PC-3 (cell line): ENCODE measurements at regions not wholly inside any gene's neighbourhood (a gene's known extent, or its start where the extent isn't known, plus 50 kb on each side); places are given as distances from the start of the nearest gene placed in this dataset.

Experiments
- ATAC-seq: fragments of 200-7000 bp; cut with Tn5 transposase; 2 replicates; pipeline ENCODE4 v1.9.1; 2020; ENCODE audit warnings: mild to moderate bottlenecking, moderate library complexity
- BruUV-seq: library from RNA; stranded (reverse); fragments of 400-500 nt; replicated peaks from 2 replicates; lab custom pipeline; 2021; lab: Mats Ljungman, UMichigan
- CTCF ChIA-PET: fragments of 300-600 bp; sonication (Branson Sonifier 250); formaldehyde crosslinking; loops from one replicate; lab custom pipeline; 2022; ENCODE audit warnings: antibody characterized with exemption; lab: Charles Lee
- POLR2A ChIA-PET: fragments of 300-600 bp; sonication (Branson Sonifier 250); formaldehyde crosslinking; loops from one replicate; lab custom pipeline; 2022; ENCODE audit warnings: antibody characterized with exemption; ENCODE audit not compliant: unreplicated experiment; lab: Charles Lee
- DNase-seq: peaks from one replicate; pipeline ENCODE4 v3.0.0-alpha.2; 2015
- H2AFZ ChIP-seq: fragments of 300-600 bp; sonication (generic); 2 replicates; pipeline ENCODE4 v1.6.0; 2016; ENCODE audit warnings: antibody characterized with exemption, low read length
- H3F3A ChIP-seq: fragments of 300-600 bp; sonication (generic); one replicate; pipeline ENCODE4 v1.6.0; 2017; ENCODE audit warnings: antibody characterized with exemption, low read length, control low read depth, mild to moderate bottlenecking; ENCODE audit not compliant: unreplicated experiment
- H3K27ac ChIP-seq: fragments of 300-600 bp; sonication (generic); 2 replicates; pipeline ENCODE4 v1.5.1; 2016; ENCODE audit warnings: mild to moderate bottlenecking, low read length
- H3K27me3 ChIP-seq: fragments of 300-600 bp; sonication (generic); 2 replicates; pipeline ENCODE4 v1.6.1; 2016; ENCODE audit warnings: low read length, mixed read lengths
- H3K36me3 ChIP-seq: fragments of 300-600 bp; sonication (generic); 2 replicates; pipeline ENCODE4 v1.6.1; 2016; ENCODE audit warnings: low read depth, mixed run types, low read length, mixed read lengths
- H3K4me1 ChIP-seq: fragments of 300-600 bp; sonication (generic); 2 replicates; pipeline ENCODE4 v1.5.1; 2016; ENCODE audit warnings: low read length; ENCODE audit not compliant: insufficient read depth
- H3K4me2 ChIP-seq: fragments of 300-600 bp; sonication (generic); 2 replicates; pipeline ENCODE4 v1.6.0; 2016; ENCODE audit warnings: low read length
- H3K4me3 ChIP-seq: fragments of 300-600 bp; sonication (generic); 2 replicates; pipeline ENCODE4 v1.5.1; 2016; ENCODE audit warnings: mild to moderate bottlenecking, low read length, mixed read lengths
- H3K79me2 ChIP-seq: fragments of 300-600 bp; sonication (generic); 2 replicates; pipeline ENCODE4 v1.6.1; 2017; ENCODE audit warnings: low read length, mixed read lengths
- H3K9ac ChIP-seq: fragments of 300-600 bp; sonication (generic); 2 replicates; pipeline ENCODE4 v1.6.0; 2016; ENCODE audit warnings: mild to moderate bottlenecking, low read length
- H3K9me2 ChIP-seq: fragments of 300-600 bp; sonication (generic); replicated peaks from 2 replicates; pipeline ENCODE4 v1.6.1; 2016; ENCODE audit warnings: mixed run types, low read length, mixed read lengths
- H3K9me3 ChIP-seq: fragments of 300-600 bp; sonication (generic); 2 replicates; pipeline ENCODE4 v1.6.1; 2016; ENCODE audit warnings: low read length, mixed read lengths
- H4K20me1 ChIP-seq: fragments of 300-600 bp; sonication (generic); 2 replicates; pipeline ENCODE4 v1.6.1; 2016; ENCODE audit warnings: low read length, mixed read lengths
- EZH2 ChIP-seq: fragments of 300-600 bp; sonication (generic); IDR thresholded peaks from one replicate; pipeline ENCODE4 v1.6.1; 2017; ENCODE audit warnings: antibody characterized with exemption, mild to moderate bottlenecking, low read length; ENCODE audit not compliant: unreplicated experiment
- EZH2phosphoT487 ChIP-seq: fragments of 300-600 bp; sonication (generic); IDR thresholded peaks from 2 replicates; pipeline ENCODE4 v1.6.1; 2018; ENCODE audit warnings: mild to moderate bottlenecking, antibody characterized with exemption, low read length, borderline replicate concordance
- intact Hi-C: fragments of 100-400 bp; cut with micrococcal nuclease; formaldehyde crosslinking; loops from 2 replicates; pipeline ENCODE4 v1.9.0; 2023
- TF ChIP-seq, protein P1 (sequence below): fragments of 300-600 bp; sonication (generic); conservative IDR thresholded peaks from 2 replicates; pipeline ENCODE4 v1.5.1; 2017; ENCODE audit warnings: antibody characterized with exemption, low read depth, mild to moderate bottlenecking, low read length

DNA sequence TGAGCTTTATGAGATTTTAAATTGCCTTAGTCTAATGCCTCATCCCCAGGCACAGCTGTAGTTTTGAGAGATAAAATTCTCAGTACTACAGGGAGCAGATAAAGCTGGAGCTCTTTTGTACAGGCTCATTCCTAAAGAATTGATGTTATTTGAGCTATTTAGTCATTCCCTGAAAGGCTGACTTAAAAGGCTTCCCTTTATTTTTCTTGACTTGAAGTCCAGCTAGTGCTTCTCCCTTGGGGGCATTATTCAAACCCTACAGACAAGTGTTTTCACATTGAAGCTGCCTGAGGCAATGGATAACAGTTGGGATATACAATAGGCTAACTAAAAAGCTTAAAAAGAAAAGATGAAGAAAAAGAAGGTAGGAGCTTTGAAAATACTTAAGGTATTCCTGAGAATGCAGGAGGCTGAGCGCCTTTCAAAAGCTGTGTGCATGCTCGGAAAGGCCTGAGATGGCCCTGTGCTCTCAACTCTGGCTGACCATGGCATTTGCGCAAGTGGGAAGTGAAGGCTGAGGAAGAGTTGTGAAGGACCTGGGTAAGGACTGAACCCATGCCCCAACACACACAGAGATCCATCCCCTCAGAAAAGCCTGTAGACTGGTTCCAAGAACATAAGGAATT is 315.1 kb downstream of the SMOC2 start:
- ChIA-PET CTCF (no interaction called here), POLR2A (no interaction called here)

DNA sequence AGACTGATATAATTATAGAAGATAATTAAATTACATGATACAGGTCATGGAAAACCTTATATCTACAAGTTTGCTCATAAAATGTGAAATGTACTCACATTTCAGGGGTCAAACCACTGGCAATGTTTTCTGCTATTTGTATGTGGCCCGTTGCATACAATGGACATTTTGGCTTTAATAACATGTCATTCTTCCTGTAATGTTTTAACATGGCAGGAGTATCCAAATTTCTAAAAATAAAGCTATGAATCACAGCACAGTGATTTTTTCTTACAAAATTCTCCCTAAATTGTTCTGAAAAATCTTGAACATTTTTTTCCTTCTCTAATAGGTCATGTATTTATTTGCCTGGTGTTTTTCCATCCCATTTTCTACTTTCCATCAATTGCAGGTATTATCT is 305.7 kb downstream of the SMOC2 start:
- intact Hi-C loops = no loop called here
- TF ChIP-seq EZH2 (no peak), EZH2phosphoT487 (no peak)
- TF ChIP-seq, protein P1, sequence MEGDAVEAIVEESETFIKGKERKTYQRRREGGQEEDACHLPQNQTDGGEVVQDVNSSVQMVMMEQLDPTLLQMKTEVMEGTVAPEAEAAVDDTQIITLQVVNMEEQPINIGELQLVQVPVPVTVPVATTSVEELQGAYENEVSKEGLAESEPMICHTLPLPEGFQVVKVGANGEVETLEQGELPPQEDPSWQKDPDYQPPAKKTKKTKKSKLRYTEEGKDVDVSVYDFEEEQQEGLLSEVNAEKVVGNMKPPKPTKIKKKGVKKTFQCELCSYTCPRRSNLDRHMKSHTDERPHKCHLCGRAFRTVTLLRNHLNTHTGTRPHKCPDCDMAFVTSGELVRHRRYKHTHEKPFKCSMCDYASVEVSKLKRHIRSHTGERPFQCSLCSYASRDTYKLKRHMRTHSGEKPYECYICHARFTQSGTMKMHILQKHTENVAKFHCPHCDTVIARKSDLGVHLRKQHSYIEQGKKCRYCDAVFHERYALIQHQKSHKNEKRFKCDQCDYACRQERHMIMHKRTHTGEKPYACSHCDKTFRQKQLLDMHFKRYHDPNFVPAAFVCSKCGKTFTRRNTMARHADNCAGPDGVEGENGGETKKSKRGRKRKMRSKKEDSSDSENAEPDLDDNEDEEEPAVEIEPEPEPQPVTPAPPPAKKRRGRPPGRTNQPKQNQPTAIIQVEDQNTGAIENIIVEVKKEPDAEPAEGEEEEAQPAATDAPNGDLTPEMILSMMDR = no peak
- BruUV-seq = no TSS peak
- no peaks in the 10 kb centered on the region for H3K4me1 ChIP-seq
- H3K9me3 ChIP-seq = no peaks in the 10 kb centered on the region
- H3K4me3 ChIP-seq = no peak overlapping the region
- ATAC-seq (no peak), DNase-seq (no peak)
- H3K27ac ChIP-seq = no peak overlapping the region
- H3F3A ChIP-seq = no peaks in the 10 kb centered on the region
- H3K79me2 ChIP-seq = no peaks in the 10 kb centered on the region
- H4K20me1 ChIP-seq = no peaks in the 10 kb centered on the region
- POLR2A ChIA-PET = no interaction called here
- H3K4me2 ChIP-seq = no peak overlapping the region
- H2AFZ ChIP-seq = no peak overlapping the region
- H3K9me2 ChIP-seq = no peaks in the 10 kb centered on the region
- no peaks in the 10 kb centered on the region for H3K36me3 ChIP-seq
- CTCF ChIA-PET = no interaction called here
- no peaks in the 10 kb centered on the region for H3K27me3 ChIP-seq
- no peak overlapping the region for H3K9ac ChIP-seq

More for the DNA sequence above, 315.1 kb downstream of the SMOC2 start:
- Histone ChIP-seq H3K27me3 (no peaks in the 10 kb centered on the region), H3K9ac (no peak overlapping the region), H2AFZ (no peak overlapping the region), H3K4me1 (no peaks in the 10 kb centered on the region), H3F3A (no peaks in the 10 kb centered on the region), H3K79me2 (no peaks in the 10 kb centered on the region), H3K27ac (no peak overlapping the region), H3K9me2 (no peaks in the 10 kb centered on the region), H3K9me3 (no peaks in the 10 kb centered on the region), H3K4me2 (no peak overlapping the region), H3K36me3 (no peaks in the 10 kb centered on the region), H4K20me1 (no peaks in the 10 kb centered on the region), H3K4me3 (no peak overlapping the region)
- TF ChIP-seq, protein P1 = no peak
- TF ChIP-seq EZH2phosphoT487 = no peak
- no peak for TF ChIP-seq EZH2
- no TSS peak for BruUV-seq
- no peak for DNase-seq
- ATAC-seq = no peak
- intact Hi-C loops = no loop called here

DNA sequence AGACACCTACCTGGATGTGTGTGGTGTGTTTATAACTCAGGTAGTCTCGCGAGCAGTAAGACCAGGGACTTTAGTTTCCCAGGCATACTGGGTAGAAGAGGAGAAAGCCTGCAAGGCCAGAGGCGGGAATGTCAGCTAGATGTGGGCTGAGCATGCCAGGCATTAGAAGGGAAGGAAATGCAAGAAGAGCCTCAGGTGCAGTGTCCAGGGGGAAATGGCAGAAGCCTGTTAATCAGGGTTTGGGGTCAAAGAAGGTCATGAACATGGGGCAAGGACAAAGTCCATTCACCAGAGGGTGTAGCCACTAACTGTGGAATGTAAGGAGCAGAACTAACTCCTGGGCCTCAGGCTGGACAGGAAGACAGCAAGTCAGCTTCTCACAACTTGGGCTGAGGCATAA is 305.0 kb downstream of the SMOC2 start:
- no peaks in the 10 kb centered on the region for H3K79me2 ChIP-seq
- CTCF ChIA-PET = no interaction called here
- BruUV-seq = no TSS peak

More for the DNA sequence above, 305.0 kb downstream of the SMOC2 start:
- Histone ChIP-seq H3K9me2 (no peaks in the 10 kb centered on the region), H3K4me1 (no peaks in the 10 kb centered on the region), H3K4me3 (no peak overlapping the region), H3K36me3 (no peaks in the 10 kb centered on the region), H3K4me2 (no peak overlapping the region), H3F3A (no peaks in the 10 kb centered on the region), H3K27me3 (no peaks in the 10 kb centered on the region), H2AFZ (no peak overlapping the region), H3K9me3 (no peaks in the 10 kb centered on the region), H4K20me1 (no peaks in the 10 kb centered on the region), H3K9ac (no peak overlapping the region), H3K27ac (no peak overlapping the region)
- DNase-seq (no peak), ATAC-seq (no peak)
- POLR2A ChIA-PET = no interaction called here
- TF ChIP-seq EZH2 = no peak
- TF ChIP-seq EZH2phosphoT487 = no peak
- TF ChIP-seq, protein P1 = no peak
- intact Hi-C loops = no loop called here
